GM23338 (cell line): ENCODE measurements at regions not wholly inside any gene's neighbourhood (a gene's known extent, or its start where the extent isn't known, plus 50 kb on each side); places are given as distances from the start of the nearest gene placed in this dataset.

Source experiments
- ATAC-seq: fragments of 200-7000 bp; cut with Tn5 transposase; 3 replicates; pipeline ENCODE4 v1.9.1; 2020
- DNase-seq: peaks from one replicate; pipeline ENCODE4 v3.0.0-alpha.2; 2015; ENCODE audit warnings: low spot score
- H2AFZ ChIP-seq: fragments of 200-600 bp; sonication (generic); 2 replicates; pipeline ENCODE4 v1.8.0; 2016; ENCODE audit warnings: antibody characterized with exemption, mild to moderate bottlenecking, moderate library complexity
- H3F3A ChIP-seq: fragments of 200-600 bp; sonication (generic); replicated peaks from 2 replicates; pipeline ENCODE4 v1.8.0; 2017; ENCODE audit warnings: antibody characterized with exemption, mixed run types, low read depth
- H3K27ac ChIP-seq: fragments of 200-600 bp; sonication (generic); 2 replicates; pipeline ENCODE4 v1.6.1; 2016; ENCODE audit warnings: low read depth
- H3K27me3 ChIP-seq: fragments of 200-600 bp; sonication (generic); 2 replicates; pipeline ENCODE4 v1.8.0; 2016; ENCODE audit warnings: mild to moderate bottlenecking, mixed run types, moderate library complexity; ENCODE audit not compliant: insufficient read depth
- H3K36me3 ChIP-seq: fragments of 200-600 bp; sonication (generic); 2 replicates; pipeline ENCODE4 v1.8.0; 2016; ENCODE audit warnings: mild to moderate bottlenecking; ENCODE audit not compliant: insufficient read depth
- H3K4me1 ChIP-seq: fragments of 200-600 bp; sonication (generic); 2 replicates; pipeline ENCODE4 v1.8.0; 2016; ENCODE audit warnings: mild to moderate bottlenecking, moderate library complexity; ENCODE audit not compliant: insufficient read depth
- H3K4me2 ChIP-seq: fragments of 200-600 bp; sonication (generic); 2 replicates; pipeline ENCODE4 v1.7.1; 2017; ENCODE audit warnings: mixed run types
- H3K4me3 ChIP-seq: fragments of 200-600 bp; sonication (generic); 2 replicates; pipeline ENCODE4 v1.6.1; 2016; ENCODE audit warnings: mixed run types
- H3K79me2 ChIP-seq: fragments of 200-600 bp; sonication (generic); replicated peaks from 2 replicates; pipeline ENCODE4 v1.8.0; 2017; ENCODE audit warnings: mild to moderate bottlenecking; ENCODE audit not compliant: insufficient read depth
- H3K9me2 ChIP-seq: fragments of 200-600 bp; sonication (generic); 2 replicates; pipeline ENCODE4 v1.8.0; 2017; ENCODE audit not compliant: insufficient read depth
- H4K20me1 ChIP-seq: fragments of 200-600 bp; sonication (generic); replicated peaks from 2 replicates; pipeline ENCODE4 v1.8.0; 2017; ENCODE audit warnings: mild to moderate bottlenecking; ENCODE audit not compliant: insufficient read depth
- H3K27ac Mint-ChIP-seq: 2 replicates; pipeline ENCODE4 v1.8.0; 2020; ENCODE audit warnings: inconsistent platforms, mild to moderate bottlenecking, moderate library complexity, mixed read lengths
- H3K27me3 Mint-ChIP-seq: 3 replicates; pipeline ENCODE4 v1.8.0; 2022; ENCODE audit warnings: low read depth, mild to moderate bottlenecking, moderate library complexity, mixed read lengths, inconsistent platforms; ENCODE audit not compliant: insufficient read depth, poor library complexity
- H3K36me3 Mint-ChIP-seq: 3 replicates; pipeline ENCODE4 v1.8.0; 2021; ENCODE audit warnings: low read depth, mild to moderate bottlenecking, inconsistent platforms, moderate library complexity, mixed read lengths
- H3K4me1 Mint-ChIP-seq: 3 replicates; pipeline ENCODE4 v1.8.0; 2020; ENCODE audit warnings: mild to moderate bottlenecking, inconsistent platforms, mixed read lengths
- H3K4me3 Mint-ChIP-seq: 3 replicates; pipeline ENCODE4 v1.8.0; 2021; ENCODE audit warnings: moderate library complexity, mild to moderate bottlenecking, inconsistent platforms, mixed read lengths
- H3K9me3 Mint-ChIP-seq: 3 replicates; pipeline ENCODE4 v1.8.0; 2020; ENCODE audit warnings: moderate library complexity, mild to moderate bottlenecking, inconsistent platforms, mixed read lengths
- CREB1 ChIP-seq: fragments of 250-450 bp; sonication (Bioruptor Pico); IDR thresholded peaks from 2 replicates; pipeline ENCODE4 v1.5.0; 2020; ENCODE audit warnings: low read depth, mild to moderate bottlenecking, moderate library complexity
- CTCF ChIP-seq, 2 experiments: fragments of 200-600 bp in 1 of 2; sonication (generic) in 1 of 2; conservative IDR thresholded peaks; 2 replicates each; pipeline versions ENCODE4 v1.5.1 to v1.6.1; 2016 to 2017; ENCODE audit warnings: antibody characterized with exemption in 2 of 2, low read depth in 2 of 2, mild to moderate bottlenecking in 2 of 2, moderate library complexity in 1 of 2
- ETS1 ChIP-seq: IDR thresholded peaks from 2 replicates; pipeline ENCODE4 v1.6.1; 2016; ENCODE audit warnings: antibody characterized with exemption
- EZH2 ChIP-seq: fragments of 200-600 bp; sonication (generic); IDR thresholded peaks from one replicate; pipeline ENCODE4 v1.8.0; 2017; ENCODE audit warnings: antibody characterized with exemption, mild to moderate bottlenecking, low read depth; ENCODE audit not compliant: unreplicated experiment
- EZH2phosphoT487 ChIP-seq: fragments of 200-600 bp; sonication (generic); IDR thresholded peaks from one replicate; pipeline ENCODE4 v1.8.1; 2018; ENCODE audit warnings: antibody characterized with exemption; ENCODE audit not compliant: unreplicated experiment
- NANOG ChIP-seq: IDR thresholded peaks from 2 replicates; pipeline ENCODE4 v1.6.1; 2016; ENCODE audit warnings: antibody characterized with exemption, borderline replicate concordance
- POLR2AphosphoS5 ChIP-seq: IDR thresholded peaks from 2 replicates; pipeline ENCODE4 v1.6.1; 2016; ENCODE audit warnings: antibody characterized with exemption, low read depth
- ZNF114 ChIP-seq: fragments of 250-450 bp; sonication (Bioruptor Pico); IDR thresholded peaks from 2 replicates; pipeline ENCODE4 v1.5.0; 2020; ENCODE audit warnings: mild to moderate bottlenecking, moderate library complexity
- ZNF331 ChIP-seq: fragments of 250-450 bp; sonication (Bioruptor Pico); IDR thresholded peaks from 2 replicates; pipeline ENCODE4 v1.5.0; 2020; ENCODE audit warnings: low read depth, mild to moderate bottlenecking, moderate library complexity
- ZNF462 ChIP-seq: fragments of 250-450 bp; sonication (Bioruptor Pico); IDR thresholded peaks from 2 replicates; pipeline ENCODE4 v1.5.0; 2020; ENCODE audit warnings: mild to moderate bottlenecking, moderate library complexity

- Mint-ChIP-seq H3K27ac (no peak overlapping the region), H3K27me3 (peaks cover 3% of the 10 kb centered on the region), H3K36me3 (no peaks in the 10 kb centered on the region), H3K4me1 (peaks cover 10% of the 10 kb centered on the region), H3K9me3 (no peaks in the 10 kb centered on the region), H3K4me3 (no peak overlapping the region)
- Histone ChIP-seq H3K4me3 (no peak overlapping the region), H3K9me2 (no peaks in the 10 kb centered on the region), H3K4me1 (peaks cover 7% of the 10 kb centered on the region; the same call in 1 of the 2 replicates), H4K20me1 (no peaks in the 10 kb centered on the region), H3F3A (no peaks in the 10 kb centered on the region), H3K79me2 (no peaks in the 10 kb centered on the region), H3K27me3 (no peaks in the 10 kb centered on the region), H3K27ac (no peak overlapping the region), H2AFZ (no peak overlapping the region), H3K36me3 (no peaks in the 10 kb centered on the region), H3K4me2 (no peak overlapping the region)
- ATAC-seq (no peak), DNase-seq (peak; percentile 24)
- no peak for TF ChIP-seq ZNF114
- no peak for TF ChIP-seq CTCF (conservative IDR thresholded peaks at IDR 0.05; ENCODE audit: low read depth in 2 of 2)
- TF ChIP-seq POLR2AphosphoS5 = no peak
- no peak for TF ChIP-seq ZNF462 (CRISPR knock-in tag)
- TF ChIP-seq CREB1 (CRISPR knock-in tag) = no peak
- TF ChIP-seq ETS1 = no peak
- no peak for TF ChIP-seq ZNF331 (CRISPR knock-in tag)
- no peak for TF ChIP-seq NANOG
- TF ChIP-seq EZH2phosphoT487 = no peak
- TF ChIP-seq EZH2 = no peak
Observed at GRCh38 chr14:35958499-35958898, 132.4 kb downstream of the BRMS1L start.
